Choroid plexus epithelial cell (primary cell): ENCODE measurements at regions not wholly inside any gene's neighbourhood (a gene's known extent, or its start where the extent isn't known, plus 50 kb on each side); places are given as distances from the start of the nearest gene placed in this dataset.

ENCODE experiments used
- DNase-seq: peaks from one replicate; pipeline ENCODE4 v3.0.0-alpha.2; 2010; ENCODE audit warnings: low read depth
- H3K4me3 ChIP-seq: 2 replicates; pipeline ENCODE4 v1.5.1; 2011; ENCODE audit warnings: low read depth, mild to moderate bottlenecking, control low read depth, low read length, moderate library complexity
- CTCF ChIP-seq: conservative IDR thresholded peaks from 2 replicates; pipeline ENCODE4 v1.5.1; 2011; ENCODE audit warnings: low read depth, mild to moderate bottlenecking, control low read depth, inconsistent platforms, low read length, moderate library complexity

- TF ChIP-seq CTCF = no peak
- H3K4me3 ChIP-seq = no peak overlapping the region
- DNase-seq = no peak
Measured at GRCh38 chr2:186959486-186959885, 110.5 kb upstream of the ZSWIM2 start.

- DNase-seq = no peak
- no peak for TF ChIP-seq CTCF
- no peak overlapping the region for H3K4me3 ChIP-seq
Measured at GRCh38 chr2:186950694-186951093, 101.7 kb upstream of the ZSWIM2 start.

- TF ChIP-seq CTCF = no peak
- no peak for DNase-seq
- H3K4me3 ChIP-seq = no peak overlapping the region
Measured at GRCh38 chr2:186949726-186950256, 100.8 kb upstream of the ZSWIM2 start.

GRCh38 chr2:186947516-186947915 is 98.5 kb upstream of the ZSWIM2 start:
- TF ChIP-seq CTCF = no peak
- DNase-seq = no peak
- H3K4me3 ChIP-seq = no peak overlapping the region

GRCh38 chr2:186946896-186947467 is 98.0 kb upstream of the ZSWIM2 start:
- no peak for TF ChIP-seq CTCF
- no peak overlapping the region for H3K4me3 ChIP-seq
- no peak for DNase-seq

GRCh38 chr2:186941853-186942252 is 92.9 kb upstream of the ZSWIM2 start:
- no peak for TF ChIP-seq CTCF
- no peak overlapping the region for H3K4me3 ChIP-seq
- DNase-seq = no peak

GRCh38 chr2:186940463-186940862 is 91.5 kb upstream of the ZSWIM2 start:
- no peak for TF ChIP-seq CTCF
- no peak for DNase-seq
- no peak overlapping the region for H3K4me3 ChIP-seq
